ENCODE measurements at regions not wholly inside any gene's neighbourhood (a gene's known extent, or its start where the extent isn't known, plus 50 kb on each side); places are given as distances from the start of the nearest gene placed in this dataset.

- no peak for DNase-seq (ENCODE audit: low spot score in 2 of 2)
- TF ChIP-seq POLR2AphosphoS5 (IDR thresholded peaks at IDR 0.05) (no peak), CTCF (IDR thresholded peaks at IDR 0.05) (no peak), POLR2A (IDR thresholded peaks at IDR 0.05) (no peak)
- Histone ChIP-seq H3K36me3 (no peaks in the 10 kb centered on the region), H3K4me3 (no peak overlapping the region), H3K27ac (no peak overlapping the region), H3K4me1 (no peaks in the 10 kb centered on the region), H3K9me3 (no peaks in the 10 kb centered on the region), H3K27me3 (no peaks in the 10 kb centered on the region)
- intact Hi-C loops (cut with DNase I; ENCODE audit: low total_unique reads): no loop called here
Measured at GRCh38 chr11:121717296-121717695, 264.5 kb upstream of the SORL1-AS1 start.

- H3K9me3 ChIP-seq: no peaks in the 10 kb centered on the region
- H3K36me3 ChIP-seq: no peaks in the 10 kb centered on the region
- H3K27me3 ChIP-seq: no peaks in the 10 kb centered on the region
- H3K4me1 ChIP-seq: no peaks in the 10 kb centered on the region
- no peak for DNase-seq (ENCODE audit: low spot score in 2 of 2)
- H3K4me3 ChIP-seq: no peak overlapping the region
- intact Hi-C loops (cut with DNase I; ENCODE audit: low total_unique reads): no loop called here
- TF ChIP-seq POLR2A (IDR thresholded peaks at IDR 0.05) (no peak), CTCF (IDR thresholded peaks at IDR 0.05) (no peak), POLR2AphosphoS5 (IDR thresholded peaks at IDR 0.05) (no peak)
- no peak overlapping the region for H3K27ac ChIP-seq
Measured at GRCh38 chr11:121716060-121716459, 263.3 kb upstream of the SORL1-AS1 start.

- TF ChIP-seq CTCF (IDR thresholded peaks at IDR 0.05): no peak
- no peak for TF ChIP-seq POLR2A (IDR thresholded peaks at IDR 0.05)
- TF ChIP-seq POLR2AphosphoS5 (IDR thresholded peaks at IDR 0.05): no peak
- H3K36me3 ChIP-seq: no peaks in the 10 kb centered on the region
- no peak overlapping the region for H3K27ac ChIP-seq
- intact Hi-C loops (cut with DNase I; ENCODE audit: low total_unique reads): no loop called here
- H3K4me1 ChIP-seq: no peaks in the 10 kb centered on the region
- no peak for DNase-seq (ENCODE audit: low spot score in 2 of 2)
- no peaks in the 10 kb centered on the region for H3K9me3 ChIP-seq
- no peak overlapping the region for H3K4me3 ChIP-seq
- no peaks in the 10 kb centered on the region for H3K27me3 ChIP-seq
Measured at GRCh38 chr11:121715405-121715804, 262.6 kb upstream of the SORL1-AS1 start.

GRCh38 chr11:121714351-121714750 is 261.6 kb upstream of the SORL1-AS1 start:
- no peak for TF ChIP-seq POLR2AphosphoS5 (IDR thresholded peaks at IDR 0.05)
- no peak for TF ChIP-seq CTCF (IDR thresholded peaks at IDR 0.05)
- TF ChIP-seq POLR2A (IDR thresholded peaks at IDR 0.05): no peak
- no peaks in the 10 kb centered on the region for H3K9me3 ChIP-seq
- H3K4me1 ChIP-seq: no peaks in the 10 kb centered on the region
- DNase-seq (ENCODE audit: low spot score in 2 of 2): no peak
- no peaks in the 10 kb centered on the region for H3K27me3 ChIP-seq
- intact Hi-C loops (cut with DNase I; ENCODE audit: low total_unique reads): no loop called here
- no peaks in the 10 kb centered on the region for H3K36me3 ChIP-seq
- no peak overlapping the region for H3K27ac ChIP-seq
- no peak overlapping the region for H3K4me3 ChIP-seq

GRCh38 chr11:121711939-121712338 is 259.2 kb upstream of the SORL1-AS1 start:
- H3K36me3 ChIP-seq: no peaks in the 10 kb centered on the region
- H3K4me3 ChIP-seq: no peak overlapping the region
- no peaks in the 10 kb centered on the region for H3K4me1 ChIP-seq
- no peak for TF ChIP-seq POLR2AphosphoS5 (IDR thresholded peaks at IDR 0.05)
- no peak for TF ChIP-seq CTCF (IDR thresholded peaks at IDR 0.05)
- TF ChIP-seq POLR2A (IDR thresholded peaks at IDR 0.05): no peak
- no peak overlapping the region for H3K27ac ChIP-seq
- no peak for DNase-seq (ENCODE audit: low spot score in 2 of 2)
- intact Hi-C loops (cut with DNase I; ENCODE audit: low total_unique reads): no loop called here
- no peaks in the 10 kb centered on the region for H3K9me3 ChIP-seq
- no peaks in the 10 kb centered on the region for H3K27me3 ChIP-seq

All from breast epithelium (tissue), 4 donors.